Parathyroid adenoma (tissue), 2 donors: ENCODE measurements at regions not wholly inside any gene's neighbourhood (a gene's known extent, or its start where the extent isn't known, plus 50 kb on each side); places are given as distances from the start of the nearest gene placed in this dataset.

Source experiments
- H2AFZ ChIP-seq: fragments of 300-600 bp; sonication (generic); one replicate; pipeline ENCODE4 v1.7.0; 2017; ENCODE audit warnings: antibody characterized with exemption, mild to moderate bottlenecking
- H3K27ac ChIP-seq: fragments of 300-600 bp; sonication (generic); one replicate; pipeline ENCODE4 v1.7.0; 2017
- H3K27me3 ChIP-seq: fragments of 300-600 bp; sonication (generic); one replicate; pipeline ENCODE4 v1.7.0; 2017; ENCODE audit warnings: low read length; ENCODE audit not compliant: control insufficient read depth, insufficient read depth
- H3K36me3 ChIP-seq: fragments of 300-600 bp; sonication (generic); one replicate; pipeline ENCODE4 v1.7.0; 2017; ENCODE audit warnings: low read length; ENCODE audit not compliant: control insufficient read depth, insufficient read depth
- H3K4me1 ChIP-seq: fragments of 300-600 bp; sonication (generic); one replicate; pipeline ENCODE4 v1.7.0; 2017; ENCODE audit warnings: control low read depth
- H3K4me2 ChIP-seq: fragments of 300-600 bp; sonication (generic); one replicate; pipeline ENCODE4 v1.7.0; 2017; ENCODE audit warnings: low read length
- H3K4me3 ChIP-seq: fragments of 300-600 bp; sonication (generic); one replicate; pipeline ENCODE4 v1.7.0; 2017; ENCODE audit warnings: low read depth, low read length
- H3K79me2 ChIP-seq: fragments of 300-600 bp; sonication (generic); one replicate; pipeline ENCODE4 v1.7.0; 2017; ENCODE audit warnings: control low read depth
- H3K9ac ChIP-seq: fragments of 300-600 bp; sonication (generic); one replicate; pipeline ENCODE4 v1.7.0; 2017; ENCODE audit warnings: mild to moderate bottlenecking
- H3K9me3 ChIP-seq: fragments of 300-600 bp; sonication (generic); one replicate; pipeline ENCODE4 v1.7.0; 2017; ENCODE audit warnings: low read length; ENCODE audit not compliant: control insufficient read depth
- CTCF ChIP-seq: fragments of 300-600 bp; sonication (generic); IDR thresholded peaks from one replicate; pipeline ENCODE4 v1.7.0; 2017; ENCODE audit warnings: antibody characterized with exemption, mild to moderate bottlenecking
- donor health status: primary hyperparathyroidism.

GRCh38 chr3:3516384-3516783, 282.8 kb upstream of the LRRN1 start:
- H3K79me2 ChIP-seq, result no peaks in the 10 kb centered on the region
- TF ChIP-seq CTCF, result no peak
- no peak overlapping the region for H3K4me2 ChIP-seq
- no peaks in the 10 kb centered on the region for H3K4me1 ChIP-seq
- no peak overlapping the region for H2AFZ ChIP-seq
- no peak overlapping the region for H3K9ac ChIP-seq
- H3K9me3 ChIP-seq, result no peaks in the 10 kb centered on the region
- no peak overlapping the region for H3K27ac ChIP-seq
- no peaks in the 10 kb centered on the region for H3K27me3 ChIP-seq
- H3K4me3 ChIP-seq, result no peak overlapping the region
- H3K36me3 ChIP-seq, result no peaks in the 10 kb centered on the region

- Histone ChIP-seq H3K9ac (no peak overlapping the region), H3K4me3 (no peak overlapping the region), H2AFZ (no peak overlapping the region), H3K9me3 (no peaks in the 10 kb centered on the region), H3K4me2 (no peak overlapping the region), H3K79me2 (no peaks in the 10 kb centered on the region), H3K36me3 (no peaks in the 10 kb centered on the region), H3K4me1 (no peaks in the 10 kb centered on the region), H3K27me3 (no peaks in the 10 kb centered on the region), H3K27ac (no peak overlapping the region)
- TF ChIP-seq CTCF, result no peak
Measured at GRCh38 chr3:3509665-3510064, 289.6 kb upstream of the LRRN1 start.

- Histone ChIP-seq H3K27me3 (no peaks in the 10 kb centered on the region), H3K79me2 (no peaks in the 10 kb centered on the region), H2AFZ (no peak overlapping the region), H3K36me3 (no peaks in the 10 kb centered on the region), H3K4me1 (no peaks in the 10 kb centered on the region), H3K9me3 (no peaks in the 10 kb centered on the region), H3K4me3 (no peak overlapping the region), H3K9ac (no peak overlapping the region), H3K4me2 (no peak overlapping the region), H3K27ac (no peak overlapping the region)
- no peak for TF ChIP-seq CTCF
Measured at GRCh38 chr3:3504686-3505085, 294.5 kb upstream of the LRRN1 start.

GRCh38 chr3:3503411-3503810, 295.8 kb upstream of the LRRN1 start:
- no peak overlapping the region for H3K4me2 ChIP-seq
- H3K27ac ChIP-seq, result no peak overlapping the region
- no peak overlapping the region for H3K9ac ChIP-seq
- no peaks in the 10 kb centered on the region for H3K36me3 ChIP-seq
- H3K27me3 ChIP-seq, result no peaks in the 10 kb centered on the region
- no peaks in the 10 kb centered on the region for H3K9me3 ChIP-seq
- no peaks in the 10 kb centered on the region for H3K79me2 ChIP-seq
- H2AFZ ChIP-seq, result no peak overlapping the region
- H3K4me3 ChIP-seq, result no peak overlapping the region
- TF ChIP-seq CTCF, result no peak
- H3K4me1 ChIP-seq, result no peaks in the 10 kb centered on the region

- Histone ChIP-seq H3K4me3 (no peak overlapping the region), H3K27me3 (no peaks in the 10 kb centered on the region), H3K36me3 (no peaks in the 10 kb centered on the region), H2AFZ (no peak overlapping the region), H3K79me2 (no peaks in the 10 kb centered on the region), H3K9ac (no peak overlapping the region), H3K27ac (no peak overlapping the region), H3K4me1 (no peaks in the 10 kb centered on the region), H3K4me2 (no peak overlapping the region), H3K9me3 (no peaks in the 10 kb centered on the region)
- no peak for TF ChIP-seq CTCF
Measured at GRCh38 chr3:3499987-3500386, 299.2 kb upstream of the LRRN1 start.
